ENCODE measurements at regions not wholly inside any gene's neighbourhood (a gene's known extent, or its start where the extent isn't known, plus 50 kb on each side); places are given as distances from the start of the nearest gene placed in this dataset.

- H3K36me3 ChIP-seq (ENCODE audit: insufficient read depth, insufficient read length, low read length), result no peaks in the 10 kb centered on the region
- H3K9me3 ChIP-seq (ENCODE audit: insufficient read depth, low read length), result no peaks in the 10 kb centered on the region
- no peaks in the 10 kb centered on the region for H3K27me3 ChIP-seq (ENCODE audit: insufficient read depth, insufficient read length)
- no peak overlapping the region for H3K4me3 ChIP-seq (ENCODE audit: insufficient read length, low read depth)
- TF ChIP-seq ZNF274 (IDR thresholded peaks at IDR 0.05; ENCODE audit: low read depth, low read length) (no peak), SUZ12 (IDR thresholded peaks at IDR 0.05; ENCODE audit: extremely low read depth, insufficient read depth, insufficient read length) (no peak), YY1 (IDR thresholded peaks at IDR 0.05; ENCODE audit: insufficient read depth, insufficient read length) (no peak)
- no peak for DNase-seq (ENCODE audit: low read depth, low spot score)
- H3K4me1 ChIP-seq (ENCODE audit: insufficient read depth, insufficient read length), result no peaks in the 10 kb centered on the region
- no peak overlapping the region for H3K9ac ChIP-seq (ENCODE audit: insufficient read length, low read depth)
Measured at GRCh38 chr4:53722110-53722509, 130.8 kb upstream of the LNX1 start.

- Histone ChIP-seq H3K4me3 (ENCODE audit: insufficient read length, low read depth) (no peak overlapping the region), H3K4me1 (ENCODE audit: insufficient read depth, insufficient read length) (no peaks in the 10 kb centered on the region), H3K9me3 (ENCODE audit: insufficient read depth, low read length) (no peaks in the 10 kb centered on the region), H3K36me3 (ENCODE audit: insufficient read depth, insufficient read length, low read length) (no peaks in the 10 kb centered on the region), H3K9ac (ENCODE audit: insufficient read length, low read depth) (no peak overlapping the region), H3K27me3 (ENCODE audit: insufficient read depth, insufficient read length) (no peaks in the 10 kb centered on the region)
- DNase-seq (ENCODE audit: low read depth, low spot score), result no peak
- TF ChIP-seq YY1 (IDR thresholded peaks at IDR 0.05; ENCODE audit: insufficient read depth, insufficient read length) (no peak), SUZ12 (IDR thresholded peaks at IDR 0.05; ENCODE audit: extremely low read depth, insufficient read depth, insufficient read length) (no peak), ZNF274 (IDR thresholded peaks at IDR 0.05; ENCODE audit: low read depth, low read length) (no peak)
Measured at GRCh38 chr4:53721263-53721662, 130.0 kb upstream of the LNX1 start.

GRCh38 chr4:53720776-53721175, 129.5 kb upstream of the LNX1 start:
- Histone ChIP-seq H3K9ac (ENCODE audit: insufficient read length, low read depth) (no peak overlapping the region), H3K4me1 (ENCODE audit: insufficient read depth, insufficient read length) (no peaks in the 10 kb centered on the region), H3K4me3 (ENCODE audit: insufficient read length, low read depth) (no peak overlapping the region), H3K27me3 (ENCODE audit: insufficient read depth, insufficient read length) (no peaks in the 10 kb centered on the region), H3K36me3 (ENCODE audit: insufficient read depth, insufficient read length, low read length) (no peaks in the 10 kb centered on the region), H3K9me3 (ENCODE audit: insufficient read depth, low read length) (no peaks in the 10 kb centered on the region)
- DNase-seq (ENCODE audit: low read depth, low spot score), result no peak
- no peak for TF ChIP-seq SUZ12 (IDR thresholded peaks at IDR 0.05; ENCODE audit: extremely low read depth, insufficient read depth, insufficient read length)
- TF ChIP-seq YY1 (IDR thresholded peaks at IDR 0.05; ENCODE audit: insufficient read depth, insufficient read length), result no peak
- no peak for TF ChIP-seq ZNF274 (IDR thresholded peaks at IDR 0.05; ENCODE audit: low read depth, low read length)

GRCh38 chr4:53717064-53717549, 125.8 kb upstream of the LNX1 start:
- no peak for TF ChIP-seq YY1 (IDR thresholded peaks at IDR 0.05; ENCODE audit: insufficient read depth, insufficient read length)
- TF ChIP-seq ZNF274 (IDR thresholded peaks at IDR 0.05; ENCODE audit: low read depth, low read length), result no peak
- TF ChIP-seq SUZ12 (IDR thresholded peaks at IDR 0.05; ENCODE audit: extremely low read depth, insufficient read depth, insufficient read length), result no peak
- Histone ChIP-seq H3K9ac (ENCODE audit: insufficient read length, low read depth) (no peak overlapping the region), H3K36me3 (ENCODE audit: insufficient read depth, insufficient read length, low read length) (no peaks in the 10 kb centered on the region), H3K4me1 (ENCODE audit: insufficient read depth, insufficient read length) (no peaks in the 10 kb centered on the region), H3K27me3 (ENCODE audit: insufficient read depth, insufficient read length) (no peaks in the 10 kb centered on the region), H3K9me3 (ENCODE audit: insufficient read depth, low read length) (no peaks in the 10 kb centered on the region), H3K4me3 (ENCODE audit: insufficient read length, low read depth) (no peak overlapping the region)
- no peak for DNase-seq (ENCODE audit: low read depth, low spot score)

GRCh38 chr4:53716471-53717063, 125.3 kb upstream of the LNX1 start:
- Histone ChIP-seq H3K9ac (ENCODE audit: insufficient read length, low read depth) (no peak overlapping the region), H3K27me3 (ENCODE audit: insufficient read depth, insufficient read length) (no peaks in the 10 kb centered on the region), H3K9me3 (ENCODE audit: insufficient read depth, low read length) (no peaks in the 10 kb centered on the region), H3K36me3 (ENCODE audit: insufficient read depth, insufficient read length, low read length) (no peaks in the 10 kb centered on the region), H3K4me1 (ENCODE audit: insufficient read depth, insufficient read length) (no peaks in the 10 kb centered on the region), H3K4me3 (ENCODE audit: insufficient read length, low read depth) (no peak overlapping the region)
- no peak for DNase-seq (ENCODE audit: low read depth, low spot score)
- no peak for TF ChIP-seq ZNF274 (IDR thresholded peaks at IDR 0.05; ENCODE audit: low read depth, low read length)
- no peak for TF ChIP-seq YY1 (IDR thresholded peaks at IDR 0.05; ENCODE audit: insufficient read depth, insufficient read length)

GRCh38 chr4:53716011-53716410, 124.7 kb upstream of the LNX1 start:
- no peak overlapping the region for H3K4me3 ChIP-seq (ENCODE audit: insufficient read length, low read depth)
- no peaks in the 10 kb centered on the region for H3K27me3 ChIP-seq (ENCODE audit: insufficient read depth, insufficient read length)
- DNase-seq (ENCODE audit: low read depth, low spot score), result no peak
- no peaks in the 10 kb centered on the region for H3K36me3 ChIP-seq (ENCODE audit: insufficient read depth, insufficient read length, low read length)
- H3K4me1 ChIP-seq (ENCODE audit: insufficient read depth, insufficient read length), result no peaks in the 10 kb centered on the region
- TF ChIP-seq YY1 (IDR thresholded peaks at IDR 0.05; ENCODE audit: insufficient read depth, insufficient read length) (no peak), SUZ12 (IDR thresholded peaks at IDR 0.05; ENCODE audit: extremely low read depth, insufficient read depth, insufficient read length) (no peak), ZNF274 (IDR thresholded peaks at IDR 0.05; ENCODE audit: low read depth, low read length) (no peak)
- no peak overlapping the region for H3K9ac ChIP-seq (ENCODE audit: insufficient read length, low read depth)
- no peaks in the 10 kb centered on the region for H3K9me3 ChIP-seq (ENCODE audit: insufficient read depth, low read length)

GRCh38 chr4:53714236-53715140, 123.2 kb upstream of the LNX1 start:
- Histone ChIP-seq H3K4me1 (ENCODE audit: insufficient read depth, insufficient read length) (no peaks in the 10 kb centered on the region), H3K9me3 (ENCODE audit: insufficient read depth, low read length) (no peaks in the 10 kb centered on the region), H3K36me3 (ENCODE audit: insufficient read depth, insufficient read length, low read length) (no peaks in the 10 kb centered on the region), H3K9ac (ENCODE audit: insufficient read length, low read depth) (no peak overlapping the region), H3K27me3 (ENCODE audit: insufficient read depth, insufficient read length) (no peaks in the 10 kb centered on the region), H3K4me3 (ENCODE audit: insufficient read length, low read depth) (no peak overlapping the region)
- DNase-seq (ENCODE audit: low read depth, low spot score), result no peak
- TF ChIP-seq ZNF274 (IDR thresholded peaks at IDR 0.05; ENCODE audit: low read depth, low read length) (no peak), SUZ12 (IDR thresholded peaks at IDR 0.05; ENCODE audit: extremely low read depth, insufficient read depth, insufficient read length) (no peak), YY1 (IDR thresholded peaks at IDR 0.05; ENCODE audit: insufficient read depth, insufficient read length) (no peak)
